ENCODE measurements at regions not wholly inside any gene's neighbourhood (a gene's known extent, or its start where the extent isn't known, plus 50 kb on each side); places are given as distances from the start of the nearest gene placed in this dataset.
"Not testable (repeated sequence)": the region's sequence is repeated elsewhere in the genome, so short reads cannot be mapped to it uniquely, and the experiment has no call there.

GRCh38 chr1:55315552-55315951 lies 100.4 kb upstream of the USP24 start:
- DNase-seq (ENCODE audit: insufficient read length, low spot score) (no peak), FAIRE-seq (no peak)

- FAIRE-seq = no peak
Measured at GRCh38 chr1:55314740-55315139, 99.6 kb upstream of the USP24 start.

GRCh38 chr1:55313903-55314302 lies 98.7 kb upstream of the USP24 start:
- FAIRE-seq (no peak), DNase-seq (ENCODE audit: insufficient read length, low spot score) (no peak)

More at GRCh38 chr1:55314740-55315139, 99.6 kb upstream of the USP24 start:
- DNase-seq (ENCODE audit: insufficient read length, low spot score) = no peak

- no peak for FAIRE-seq
Measured at GRCh38 chr1:55311979-55312378, 96.8 kb upstream of the USP24 start.

GRCh38 chr1:55311057-55311641 lies 96.0 kb upstream of the USP24 start:
- DNase-seq (ENCODE audit: insufficient read length, low spot score) (no peak), FAIRE-seq (no peak)

More at GRCh38 chr1:55311979-55312378, 96.8 kb upstream of the USP24 start:
- DNase-seq (ENCODE audit: insufficient read length, low spot score) = no peak

GRCh38 chr1:55310505-55310971 lies 95.4 kb upstream of the USP24 start:
- FAIRE-seq = no peak

GRCh38 chr1:55309786-55310504 lies 94.8 kb upstream of the USP24 start:
- no peak for DNase-seq (ENCODE audit: insufficient read length, low spot score)
- no peak for FAIRE-seq

More at GRCh38 chr1:55310505-55310971, 95.4 kb upstream of the USP24 start:
- no peak for DNase-seq (ENCODE audit: insufficient read length, low spot score)

- FAIRE-seq = no peak
Measured at GRCh38 chr1:55309053-55309452, 93.9 kb upstream of the USP24 start.

GRCh38 chr1:55305735-55306134 lies 90.6 kb upstream of the USP24 start:
- DNase-seq (ENCODE audit: insufficient read length, low spot score) (no peak), FAIRE-seq (no peak)

More at GRCh38 chr1:55309053-55309452, 93.9 kb upstream of the USP24 start:
- no peak for DNase-seq (ENCODE audit: insufficient read length, low spot score)

GRCh38 chr1:55304229-55304740 lies 89.1 kb upstream of the USP24 start:
- FAIRE-seq (no peak), DNase-seq (ENCODE audit: insufficient read length, low spot score) (no peak)

- no peak for DNase-seq (ENCODE audit: insufficient read length, low spot score)
- no peak for FAIRE-seq
Measured at GRCh38 chr1:55302972-55303371, 87.8 kb upstream of the USP24 start.

GRCh38 chr1:55301912-55302311 lies 86.7 kb upstream of the USP24 start:
- DNase-seq (ENCODE audit: insufficient read length, low spot score) (no peak), FAIRE-seq (no peak)

GRCh38 chr1:55300975-55301374 lies 85.8 kb upstream of the USP24 start:
- FAIRE-seq (no peak), DNase-seq (ENCODE audit: insufficient read length, low spot score) (no peak)

GRCh38 chr1:55298167-55298894 lies 83.2 kb upstream of the USP24 start:
- FAIRE-seq (no peak), DNase-seq (ENCODE audit: insufficient read length, low spot score) (no peak)

GRCh38 chr1:55296247-55296646 lies 81.1 kb upstream of the USP24 start:
- FAIRE-seq; DNase-seq (ENCODE audit: insufficient read length, low spot score): not testable (repeated sequence)

GRCh38 chr1:55289614-55290013 lies 74.5 kb upstream of the USP24 start:
- DNase-seq (ENCODE audit: insufficient read length, low spot score) (no peak), FAIRE-seq (no peak)

- FAIRE-seq (no peak), DNase-seq (ENCODE audit: insufficient read length, low spot score) (no peak)
Measured at GRCh38 chr1:55289042-55289441, 73.9 kb upstream of the USP24 start.

- FAIRE-seq (peak; percentile 93), DNase-seq (ENCODE audit: insufficient read length, low spot score) (peak; percentile 48)
Measured at GRCh38 chr1:55288245-55288644, 73.1 kb upstream of the USP24 start.

- FAIRE-seq = no peak
Measured at GRCh38 chr1:55287723-55288122, 72.6 kb upstream of the USP24 start.

GRCh38 chr1:55286856-55287602 lies 71.9 kb upstream of the USP24 start:
- no peak for FAIRE-seq
- no peak for DNase-seq (ENCODE audit: insufficient read length, low spot score)

More at GRCh38 chr1:55287723-55288122, 72.6 kb upstream of the USP24 start:
- DNase-seq (ENCODE audit: insufficient read length, low spot score) = no peak

GRCh38 chr1:55285834-55286233 lies 70.7 kb upstream of the USP24 start:
- no peak for DNase-seq (ENCODE audit: insufficient read length, low spot score)
- no peak for FAIRE-seq
